ENCODE measurements at regions not wholly inside any gene's neighbourhood (a gene's known extent, or its start where the extent isn't known, plus 50 kb on each side); places are given as distances from the start of the nearest gene placed in this dataset.

GRCh38 chr1:201648066-201648906 lies 109.4 kb downstream of the NAV1 start:
- peak overlapping the region; percentile 80 for H3K4me2 ChIP-seq (replicated peaks; ENCODE audit: extremely low read depth, low read length, poor library complexity, severe bottlenecking)
- no peak for TF ChIP-seq CTCF (IDR thresholded peaks at IDR 0.05)
- H3K36me3 Mint-ChIP-seq, result peaks cover 0 to 4% of the 10 kb centered on the region in 2 donors
- H3K4me1 Mint-ChIP-seq, result peaks cover 23% of the 10 kb centered on the region
- H3K27me3 ChIP-seq (ENCODE audit: control insufficient read depth in 2 of 2, insufficient read depth in 2 of 2, low read length in 2 of 2), result peaks cover 2 to 39% of the 10 kb centered on the region in 2 donors
- no peak overlapping the region for H3K9ac ChIP-seq (ENCODE audit: insufficient read depth, low read length, poor library complexity, severe bottlenecking)
- H3K4me1 ChIP-seq (ENCODE audit: control insufficient read depth in 1 of 2, insufficient read depth in 2 of 2, low read length in 2 of 2), result peaks cover 19 to 27% of the 10 kb centered on the region in 2 donors
- H4K20me1 ChIP-seq (ENCODE audit: insufficient read depth, low read length), result no peaks in the 10 kb centered on the region
- no peaks in the 10 kb centered on the region for H3K9me3 ChIP-seq (replicated peaks in 1 of 2; ENCODE audit: control insufficient read depth in 1 of 2, insufficient read depth in 1 of 2, low read length in 2 of 2)
- H3K27me3 Mint-ChIP-seq (ENCODE audit: low read depth in 3 of 3), result peaks cover 34 to 41% (median 38%) of the 10 kb centered on the region in 3 donors
- H3K79me2 ChIP-seq (ENCODE audit: insufficient read depth, low read length), result no peaks in the 10 kb centered on the region
- H3K27ac ChIP-seq (ENCODE audit: low read depth in 1 of 2, low read length in 2 of 2), result no peak overlapping the region
- no peak overlapping the region for H3K27ac Mint-ChIP-seq
- peak overlapping the region; percentile 61 for H2AFZ ChIP-seq (ENCODE audit: insufficient read depth, low read depth, low read length, poor library complexity, severe bottlenecking)
- H3K36me3 ChIP-seq (replicated peaks in 1 of 2; ENCODE audit: control insufficient read depth in 1 of 2, insufficient read depth in 2 of 2, low read length in 2 of 2), result no peaks in the 10 kb centered on the region
- DNase-seq, result no peak
- peak overlapping the region; percentile 28 to 70 (median 39) for H3K4me3 ChIP-seq (replicated peaks in 1 of 3; ENCODE audit: low read depth in 2 of 3, low read length in 3 of 3)
- H3K4me3 Mint-ChIP-seq, result peak overlapping the region; percentile 68 to 89
- H3K9me3 Mint-ChIP-seq, result no peaks in the 10 kb centered on the region
- WGBS (ENCODE audit: insufficient coverage), result 3% methylated on average over 70 of the region's 81 CpGs
- intact Hi-C loops (cut with micrococcal nuclease), result no loop called here

GRCh38 chr1:201648907-201649721 lies 110.2 kb downstream of the NAV1 start:
- intact Hi-C loops (cut with micrococcal nuclease), result no loop called here
- no peak for TF ChIP-seq CTCF (IDR thresholded peaks at IDR 0.05)
- 83% methylated on average over 49 of the region's 52 CpGs for WGBS (ENCODE audit: insufficient coverage)
- H4K20me1 ChIP-seq (ENCODE audit: insufficient read depth, low read length), result no peaks in the 10 kb centered on the region
- H3K9me3 ChIP-seq (replicated peaks in 1 of 2; ENCODE audit: control insufficient read depth in 1 of 2, insufficient read depth in 1 of 2, low read length in 2 of 2), result no peaks in the 10 kb centered on the region
- peaks cover 2 to 39% of the 10 kb centered on the region in 2 donors for H3K27me3 ChIP-seq (ENCODE audit: control insufficient read depth in 2 of 2, insufficient read depth in 2 of 2, low read length in 2 of 2)
- H3K27ac Mint-ChIP-seq, result no peak overlapping the region
- H3K4me3 Mint-ChIP-seq, result peak overlapping the region; percentile 12 to 89
- peaks cover 19 to 27% of the 10 kb centered on the region in 2 donors for H3K4me1 ChIP-seq (ENCODE audit: control insufficient read depth in 1 of 2, insufficient read depth in 2 of 2, low read length in 2 of 2)
- no peaks in the 10 kb centered on the region for H3K9me3 Mint-ChIP-seq
- H3K36me3 ChIP-seq (replicated peaks in 1 of 2; ENCODE audit: control insufficient read depth in 1 of 2, insufficient read depth in 2 of 2, low read length in 2 of 2), result no peaks in the 10 kb centered on the region
- H3K27ac ChIP-seq (ENCODE audit: low read depth in 1 of 2, low read length in 2 of 2), result no peak overlapping the region
- peaks cover 0 to 4% of the 10 kb centered on the region in 2 donors for H3K36me3 Mint-ChIP-seq
- no peak for DNase-seq
- peaks cover 32 to 41% (median 38%) of the 10 kb centered on the region in 3 donors for H3K27me3 Mint-ChIP-seq (ENCODE audit: low read depth in 3 of 3)
- peak overlapping the region; percentile 80 for H3K4me2 ChIP-seq (replicated peaks; ENCODE audit: extremely low read depth, low read length, poor library complexity, severe bottlenecking)
- H3K9ac ChIP-seq (ENCODE audit: insufficient read depth, low read length, poor library complexity, severe bottlenecking), result no peak overlapping the region
- H3K4me1 Mint-ChIP-seq, result peaks cover 24% of the 10 kb centered on the region
- H3K79me2 ChIP-seq (ENCODE audit: insufficient read depth, low read length), result no peaks in the 10 kb centered on the region
- H3K4me3 ChIP-seq (replicated peaks in 1 of 3; ENCODE audit: low read depth in 2 of 3, low read length in 3 of 3), result peak overlapping the region in 1 of 3 experiments; percentile 71
- H2AFZ ChIP-seq (ENCODE audit: insufficient read depth, low read depth, low read length, poor library complexity, severe bottlenecking), result peak overlapping the region; percentile 61

All from CD14-positive monocyte (primary cell).